ENCODE measurements at regions not wholly inside any gene's neighbourhood (a gene's known extent, or its start where the extent isn't known, plus 50 kb on each side); places are given as distances from the start of the nearest gene placed in this dataset.

DNA sequence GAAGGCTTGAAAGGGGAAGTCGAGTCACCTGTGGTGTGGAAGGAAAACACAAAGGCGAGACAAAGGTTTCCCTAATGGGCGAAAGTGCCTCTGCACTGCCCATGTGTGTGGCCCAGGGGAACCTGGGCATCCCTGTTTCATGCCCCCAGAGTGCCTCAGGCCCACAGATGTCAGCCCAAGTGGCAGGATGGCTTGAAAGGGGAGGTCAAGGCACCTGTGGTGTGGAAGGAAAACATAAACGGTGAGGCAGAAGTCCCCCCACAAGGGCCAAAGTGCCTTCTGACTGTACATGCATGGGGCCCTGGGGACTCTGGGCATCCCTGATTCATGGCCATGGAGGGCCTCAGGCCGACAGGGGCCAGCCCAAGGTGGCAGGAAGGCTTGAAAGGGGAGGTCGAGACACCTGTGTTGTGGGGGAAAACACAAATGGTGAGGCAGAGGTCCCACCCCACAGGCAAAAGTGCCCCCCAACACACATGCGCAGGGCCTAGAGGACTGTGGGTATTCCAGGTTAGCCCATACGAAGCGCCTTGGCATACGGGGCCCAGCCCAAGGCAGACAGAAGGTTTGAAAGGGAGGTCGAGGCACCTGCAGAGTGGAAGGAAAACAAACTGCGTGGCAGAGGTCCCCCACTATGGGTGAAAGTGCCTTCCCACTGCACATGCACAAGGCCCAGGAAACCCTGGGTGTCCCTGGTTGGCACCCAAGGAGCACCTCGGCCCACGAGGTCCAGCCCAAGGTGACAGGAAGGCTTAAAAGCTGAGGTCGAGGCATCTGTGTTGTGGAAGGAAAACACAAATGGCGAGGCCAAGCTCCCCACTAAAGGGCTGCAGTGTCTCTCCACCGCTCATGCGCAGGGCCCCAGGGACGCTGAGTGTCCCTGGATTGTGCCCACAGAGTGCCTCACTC is 382.3 kb downstream of the ALG10 start:
- TF ChIP-seq EZH2 (IDR thresholded peaks at IDR 0.05; ENCODE audit: borderline replicate concordance, low read length) (no peak), CTCF (IDR thresholded peaks at IDR 0.05; ENCODE audit: low read length) (no peak)
